ENCODE measurements at regions not wholly inside any gene's neighbourhood (a gene's known extent, or its start where the extent isn't known, plus 50 kb on each side); places are given as distances from the start of the nearest gene placed in this dataset.
"Not testable (repeated sequence)": the region's sequence is repeated elsewhere in the genome, so short reads cannot be mapped to it uniquely, and the experiment has no call there.

DNA sequence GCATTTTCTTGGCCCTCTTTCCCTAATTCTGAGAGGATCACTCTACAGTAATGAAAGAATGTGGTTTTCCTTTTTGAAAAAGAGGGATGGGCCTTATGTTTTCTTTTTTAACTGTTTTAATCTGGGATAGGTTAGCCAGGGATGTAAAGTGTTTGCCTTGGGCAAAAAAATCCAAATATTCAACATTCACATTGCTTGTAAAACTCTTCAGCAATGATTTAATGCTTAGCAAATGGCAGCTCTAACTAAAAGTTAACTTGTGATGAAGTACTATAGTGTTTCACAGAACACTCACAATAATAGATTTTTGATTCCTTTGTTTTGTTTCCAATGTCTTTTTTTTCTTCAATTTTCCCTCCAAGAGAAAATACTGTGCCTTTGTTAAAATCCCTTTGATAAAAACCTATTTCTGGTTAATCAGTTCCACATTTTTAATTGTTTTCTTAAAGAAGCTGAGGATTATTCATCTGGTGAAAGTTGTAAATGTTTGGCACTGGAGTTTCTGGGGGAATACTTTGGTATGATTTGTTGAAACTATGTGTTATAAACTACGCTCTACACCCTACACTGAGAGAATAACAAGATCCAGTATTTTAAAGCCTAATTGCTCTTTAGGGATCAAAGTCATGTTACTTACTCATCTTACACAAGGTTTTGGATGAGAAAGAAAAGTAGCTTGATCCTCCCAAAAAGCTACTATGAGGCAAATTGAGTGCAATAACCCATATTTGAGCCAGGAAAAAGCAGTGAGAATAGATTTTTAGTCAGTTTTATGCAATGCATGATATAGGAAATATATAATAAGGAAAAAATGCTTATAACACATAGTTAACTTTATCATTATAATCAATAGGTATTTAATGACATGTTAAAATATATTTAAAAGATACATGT lies 335.8 kb downstream of the EPHA7 start:
- DNase-seq (ENCODE audit: low spot score), result no peak

DNA sequence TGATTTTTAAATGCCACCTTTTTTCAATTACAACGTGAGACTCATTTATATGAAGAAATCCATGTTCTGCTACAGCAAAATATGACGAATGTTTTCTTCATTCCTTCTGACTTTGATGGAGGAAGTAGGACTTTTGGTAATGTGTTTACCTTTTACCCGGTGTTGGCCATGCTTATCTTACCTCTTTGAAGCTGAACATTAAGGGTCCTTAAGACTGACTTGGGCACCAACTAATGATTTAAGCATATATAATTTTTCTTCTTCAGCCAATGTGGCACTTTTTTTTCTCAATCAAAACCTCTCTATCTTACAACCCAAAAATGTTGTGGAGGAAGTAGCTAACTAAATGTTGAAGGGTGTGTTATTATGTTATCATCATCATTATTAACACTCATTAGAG lies 337.5 kb downstream of the EPHA7 start:
- DNase-seq (ENCODE audit: low spot score), result no peak

DNA sequence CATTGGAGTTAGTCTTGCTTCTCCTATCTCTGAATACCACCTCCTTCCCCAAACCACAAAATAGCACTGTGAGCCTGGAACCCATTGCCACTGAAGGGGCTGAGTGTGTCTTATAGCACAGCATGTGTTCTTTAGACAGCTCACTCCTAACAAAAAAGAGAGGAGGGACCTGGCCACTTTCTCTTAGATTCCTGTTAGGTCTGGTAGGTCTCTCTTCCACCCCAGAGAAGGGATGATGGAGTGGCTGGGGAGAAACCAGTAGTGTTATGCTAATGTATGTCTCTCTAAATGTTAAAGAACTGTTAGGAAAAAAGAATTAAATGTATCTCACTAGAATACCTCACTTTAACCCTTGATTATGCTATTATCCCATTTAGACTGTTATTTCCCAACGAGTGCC lies 340.3 kb downstream of the EPHA7 start:
- DNase-seq (ENCODE audit: low spot score), result no peak

DNA sequence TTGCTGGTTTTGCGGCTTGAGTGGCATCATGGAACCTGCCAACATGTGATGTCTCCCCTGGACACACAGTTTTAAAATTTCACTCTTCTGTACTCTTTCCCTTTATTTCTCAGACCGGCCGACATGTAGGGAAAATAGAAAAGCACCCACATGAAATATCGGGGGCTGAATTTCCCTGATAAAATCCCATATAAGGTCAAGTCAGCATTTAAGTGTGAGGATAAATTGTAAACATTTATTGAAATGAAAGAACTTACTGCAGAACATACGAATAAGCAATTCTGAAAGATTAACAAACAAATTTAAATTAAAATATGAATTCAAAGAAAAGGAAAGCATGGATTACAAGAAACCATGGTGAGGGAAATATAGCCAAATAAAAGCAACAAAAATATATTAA lies 345.5 kb downstream of the EPHA7 start:
- no peak for DNase-seq (ENCODE audit: low spot score)

DNA sequence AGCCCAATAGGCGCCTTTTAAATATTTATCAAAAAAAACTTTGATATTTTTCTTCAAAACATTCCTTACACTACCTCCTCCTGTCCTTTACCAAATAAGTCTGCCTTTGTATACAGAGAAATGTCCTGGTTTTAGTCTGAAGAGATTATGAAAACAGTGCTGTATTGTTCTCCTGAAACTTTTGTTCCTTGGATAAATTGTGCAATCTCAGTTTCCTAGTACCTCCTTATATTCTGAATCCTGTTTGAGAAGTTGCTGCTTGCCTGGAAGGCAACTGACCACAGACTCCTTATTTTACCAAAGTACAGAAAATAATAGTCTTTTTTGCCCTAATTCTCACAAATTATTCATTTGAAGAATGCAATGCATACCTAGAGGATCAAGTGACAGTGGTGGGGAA lies 349.5 kb downstream of the EPHA7 start:
- no peak for DNase-seq (ENCODE audit: low spot score)

DNA sequence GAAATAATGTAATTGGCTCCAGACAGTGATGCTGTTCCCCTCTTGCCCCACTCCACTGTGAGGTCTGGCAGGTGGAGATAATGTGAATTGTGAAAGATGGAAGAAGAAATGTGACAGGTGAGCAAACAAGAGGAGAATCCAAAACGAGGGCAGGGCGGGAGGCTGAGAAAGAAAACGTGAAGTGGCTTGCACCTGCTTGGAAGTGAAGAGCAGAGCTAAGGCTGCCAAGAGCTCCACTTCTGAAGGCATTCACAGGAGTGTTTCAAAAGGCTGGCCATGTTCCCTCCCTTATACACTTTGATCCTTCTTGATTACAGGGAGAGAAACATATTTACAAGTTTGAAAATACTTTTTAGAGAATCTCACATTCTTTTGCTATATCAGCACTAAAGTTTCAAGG lies 359.4 kb downstream of the EPHA7 start:
- DNase-seq (ENCODE audit: low spot score), result no peak

DNA sequence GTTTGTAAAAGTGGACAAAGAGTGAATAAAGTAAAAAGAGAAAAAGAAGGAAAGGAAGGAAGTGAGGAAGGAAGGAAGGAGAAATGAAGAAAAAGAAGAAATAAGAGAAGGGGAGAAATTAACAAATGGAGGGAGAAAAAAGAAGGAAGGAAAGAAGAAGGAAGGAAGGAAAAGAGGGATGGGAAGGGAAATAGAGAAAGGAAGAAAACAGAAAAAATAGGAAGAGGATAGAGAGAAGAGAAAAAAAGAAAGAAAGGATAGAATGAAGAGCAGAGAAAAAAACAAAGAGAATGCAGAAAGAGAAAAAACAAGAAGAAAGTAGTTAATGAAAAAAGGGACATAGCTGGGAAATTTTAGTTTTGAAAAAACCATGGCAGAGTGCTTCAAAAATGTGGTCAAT lies 361.8 kb downstream of the EPHA7 start:
- DNase-seq (ENCODE audit: low spot score), result no peak

DNA sequence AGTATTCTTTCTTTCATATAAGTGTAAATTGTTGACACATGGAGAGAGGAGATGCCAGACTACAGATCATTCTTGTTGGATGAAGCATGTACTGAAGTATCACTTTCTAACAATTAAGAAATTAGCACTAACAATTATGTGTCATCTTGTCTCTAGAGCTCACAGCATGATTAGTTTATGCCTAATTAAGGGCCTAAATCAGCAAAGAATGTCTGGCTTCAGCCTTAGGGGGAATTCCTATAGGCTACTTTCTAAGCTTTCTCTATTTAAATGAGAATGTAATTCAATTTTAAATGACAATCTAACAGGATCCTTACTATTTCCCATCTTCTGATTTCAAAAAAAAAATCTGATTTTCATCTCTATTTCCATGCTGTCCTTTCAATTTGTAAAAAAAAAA lies 371.0 kb downstream of the EPHA7 start:
- no peak for DNase-seq (ENCODE audit: low spot score)

DNA sequence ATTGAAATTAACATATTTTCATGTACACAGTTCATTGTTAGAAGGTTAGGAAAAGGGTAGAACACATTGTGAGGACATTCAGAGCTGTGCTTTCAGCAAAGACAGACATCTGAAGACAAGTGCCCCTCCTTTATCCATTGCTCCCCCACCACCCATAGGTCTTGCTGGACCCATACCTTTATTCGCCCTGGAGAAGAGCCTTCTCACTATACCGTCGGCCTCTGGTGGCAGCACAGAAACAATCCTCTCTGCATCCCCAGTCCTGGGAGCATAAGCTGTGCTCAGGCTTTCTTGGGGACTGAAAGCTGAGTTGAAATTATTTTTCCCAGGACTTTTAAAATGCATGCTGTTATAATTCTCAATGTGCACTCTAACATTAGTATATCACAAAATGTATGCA lies 372.3 kb downstream of the EPHA7 start:
- DNase-seq (ENCODE audit: low spot score), result no peak

DNA sequence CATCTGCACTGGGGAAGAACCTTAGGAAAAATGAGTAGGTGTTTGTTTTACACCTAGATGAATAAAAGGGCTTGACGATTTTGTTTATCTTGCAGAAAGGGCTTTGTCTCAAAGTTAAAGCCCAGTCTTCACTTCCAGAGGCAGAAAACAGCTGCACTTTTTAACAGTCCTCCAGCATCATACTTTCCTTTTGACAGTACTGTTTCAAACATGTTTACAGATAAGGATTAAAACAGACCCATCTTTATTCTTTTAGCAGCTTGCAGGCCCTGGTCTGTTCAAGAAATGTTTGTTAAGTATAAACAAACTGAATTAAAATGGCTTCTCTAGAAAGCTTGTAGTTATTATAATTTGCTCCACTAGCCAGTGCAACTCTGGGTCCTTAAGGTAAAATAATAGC lies 374.2 kb downstream of the EPHA7 start:
- no peak for DNase-seq (ENCODE audit: low spot score)

DNA sequence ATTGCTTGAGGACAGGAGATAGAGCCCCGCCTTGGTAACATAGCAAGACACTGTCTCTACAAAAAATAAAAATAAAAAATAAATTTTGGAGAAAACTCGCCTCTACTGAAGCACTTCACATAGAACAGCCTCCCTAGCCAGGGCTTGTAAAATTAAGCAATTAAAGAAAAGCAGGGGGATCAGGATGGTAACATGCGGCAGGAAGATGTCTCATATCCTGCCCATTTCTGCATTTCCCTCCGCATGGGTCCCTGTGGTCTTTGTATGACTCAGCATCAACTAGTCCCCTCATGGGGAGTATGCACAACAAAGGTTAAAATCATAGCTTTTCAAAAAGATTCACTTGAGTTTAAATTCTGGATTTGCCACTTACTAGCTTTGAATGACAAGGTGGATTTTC lies 379.0 kb downstream of the EPHA7 start:
- DNase-seq (ENCODE audit: low spot score), result no peak

DNA sequence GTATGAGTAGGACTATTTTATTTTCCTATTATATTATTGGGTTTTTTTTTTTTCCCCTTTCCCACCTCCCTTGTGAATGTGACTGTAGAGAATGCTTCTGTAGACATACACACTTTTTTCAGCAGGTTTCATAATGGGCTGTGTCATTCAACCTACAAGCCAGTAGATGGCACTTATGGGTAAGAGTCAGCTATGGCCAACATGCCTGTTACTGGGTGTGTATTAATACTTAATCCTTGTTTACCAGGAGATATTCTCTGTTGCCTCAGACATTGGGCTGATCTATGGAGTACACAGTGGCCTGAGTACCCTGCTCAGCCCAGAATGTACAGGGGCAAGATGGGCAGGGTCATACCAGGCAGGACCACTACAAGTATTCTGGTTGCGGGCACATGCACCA lies 382.5 kb downstream of the EPHA7 start:
- DNase-seq (ENCODE audit: low spot score), result peak; percentile 3

DNA sequence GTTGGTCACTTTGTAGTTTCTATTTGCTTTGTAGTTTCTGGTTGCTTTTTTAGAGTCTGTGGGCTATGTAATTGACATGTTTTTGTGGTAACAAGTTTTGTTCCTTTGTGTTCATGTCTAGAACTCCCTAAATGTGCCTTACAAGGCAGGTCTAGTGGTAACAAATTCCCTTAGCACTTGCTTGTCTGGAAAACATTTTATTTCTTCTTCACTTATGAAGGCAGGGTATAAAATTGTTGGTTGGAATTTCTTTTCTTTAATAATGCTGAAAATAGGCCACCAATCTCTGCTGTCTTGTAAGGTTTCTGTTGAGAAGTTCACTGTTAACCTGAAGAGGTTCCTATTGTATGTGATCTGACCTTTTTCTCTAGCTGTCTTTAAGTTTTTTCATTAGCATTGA lies 383.6 kb downstream of the EPHA7 start:
- DNase-seq (ENCODE audit: low spot score), result no peak

DNA sequence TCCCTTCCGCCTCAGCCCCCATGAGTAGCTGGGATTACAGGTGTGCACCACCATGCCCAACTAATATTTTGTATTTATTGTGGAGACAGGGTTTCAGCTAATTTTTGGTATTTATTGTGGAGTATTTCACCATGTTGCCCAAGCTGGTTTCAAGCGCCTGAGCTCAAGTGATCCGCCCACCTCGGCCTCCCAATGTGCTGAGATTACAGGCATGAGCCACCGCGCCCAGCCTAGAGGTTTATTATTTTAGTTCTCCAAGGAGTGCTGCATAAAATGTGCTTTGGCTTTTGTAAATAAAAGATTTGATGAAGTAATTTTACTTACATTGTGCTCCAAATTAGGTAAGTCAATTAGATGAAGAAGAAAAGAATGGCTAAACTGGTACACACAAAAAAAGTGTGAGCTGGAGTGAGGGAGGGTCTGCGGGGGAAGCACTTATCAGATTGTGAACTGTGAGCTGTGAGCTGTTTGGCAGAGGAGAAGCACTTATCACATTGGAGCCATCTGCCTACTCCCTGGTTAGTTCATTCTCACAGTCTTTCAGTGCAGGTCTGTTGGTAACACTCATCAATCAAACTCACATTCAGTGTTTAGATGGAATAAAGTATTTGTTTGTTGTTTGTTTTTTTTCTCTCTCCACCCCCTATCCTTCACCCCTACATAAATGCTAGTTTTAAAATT lies 398.0 kb downstream of the EPHA7 start:
- no peak for DNase-seq (ENCODE audit: low spot score)

DNA sequence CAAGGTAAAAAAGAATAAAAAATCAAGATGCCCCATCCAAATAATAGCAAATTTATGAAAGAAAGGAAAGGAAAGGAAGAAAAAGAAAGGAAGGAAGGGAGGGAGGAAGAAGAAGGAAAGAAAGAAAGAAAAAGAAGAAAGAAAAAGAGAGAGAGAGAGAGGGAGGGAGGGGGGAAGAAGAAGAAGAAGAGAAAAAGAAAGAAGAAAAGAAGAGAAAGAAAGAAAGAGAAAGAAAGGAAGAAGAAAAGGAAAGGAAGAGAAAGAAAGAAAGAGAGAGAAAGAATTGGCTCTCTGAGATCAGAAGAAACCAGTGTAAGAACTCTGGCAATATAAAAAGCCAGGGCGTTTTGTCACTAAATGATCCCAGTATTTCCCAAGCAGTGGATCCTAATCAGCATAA lies 401.7 kb downstream of the EPHA7 start:
- DNase-seq (ENCODE audit: low spot score), result no peak

DNA sequence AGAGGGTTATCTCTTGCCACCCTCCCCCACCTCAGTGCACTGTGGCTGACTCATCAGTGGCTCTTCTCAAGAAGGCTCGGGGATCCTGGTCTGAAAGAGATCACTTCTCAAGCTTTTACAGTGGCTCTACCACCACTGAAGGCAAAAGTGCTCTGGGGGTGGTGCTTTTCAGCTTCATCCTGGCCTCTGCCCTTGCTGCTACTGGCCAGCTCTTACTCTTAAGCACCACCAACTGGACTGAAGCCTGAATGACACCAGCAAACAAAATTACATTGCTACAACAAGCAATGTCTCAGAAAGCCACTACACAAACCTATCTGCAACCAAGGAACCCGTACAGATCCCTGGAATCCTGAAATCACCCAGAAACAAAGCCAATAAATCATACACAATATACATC lies 402.1 kb downstream of the EPHA7 start:
- no peak for DNase-seq (ENCODE audit: low spot score)

DNA sequence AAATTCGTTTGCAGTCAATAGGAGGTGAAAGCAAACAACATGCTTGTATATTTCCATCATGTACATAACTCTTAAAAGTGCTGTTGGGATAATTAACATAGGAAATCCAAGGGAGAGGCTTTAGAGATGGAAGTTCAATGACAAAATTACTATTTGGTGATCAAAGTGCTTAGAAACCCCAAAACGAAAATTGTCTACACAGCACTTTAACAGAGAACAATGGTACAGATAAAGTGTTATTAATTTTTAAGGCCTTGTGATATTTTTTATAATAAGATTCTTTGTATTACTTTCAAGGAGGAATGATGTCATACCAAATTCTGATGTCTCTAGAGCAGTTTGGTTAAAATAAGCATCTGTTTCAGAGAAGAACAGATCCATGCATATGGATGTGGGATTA lies 406.3 kb downstream of the EPHA7 start:
- no peak for DNase-seq (ENCODE audit: low spot score)

DNA sequence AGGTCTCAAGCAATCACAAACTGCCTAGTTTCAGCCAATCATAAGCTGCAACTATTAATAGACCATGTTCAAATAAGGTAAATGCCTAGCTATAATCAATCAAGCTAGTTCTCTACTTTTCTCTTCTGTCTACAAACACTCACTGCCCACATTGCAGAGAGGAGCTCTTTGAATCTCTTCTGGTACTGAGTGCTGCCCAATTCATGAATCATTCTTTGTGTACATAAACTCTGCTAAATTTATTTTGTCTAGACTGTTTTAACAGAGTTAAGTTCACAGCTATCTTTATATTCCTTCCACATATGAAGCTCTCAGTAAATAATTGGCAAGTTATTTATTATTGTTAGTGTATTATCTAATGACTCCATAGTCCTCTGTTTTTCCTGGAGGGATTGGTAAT lies 411.0 kb downstream of the EPHA7 start:
- DNase-seq (ENCODE audit: low spot score), result no peak

DNA sequence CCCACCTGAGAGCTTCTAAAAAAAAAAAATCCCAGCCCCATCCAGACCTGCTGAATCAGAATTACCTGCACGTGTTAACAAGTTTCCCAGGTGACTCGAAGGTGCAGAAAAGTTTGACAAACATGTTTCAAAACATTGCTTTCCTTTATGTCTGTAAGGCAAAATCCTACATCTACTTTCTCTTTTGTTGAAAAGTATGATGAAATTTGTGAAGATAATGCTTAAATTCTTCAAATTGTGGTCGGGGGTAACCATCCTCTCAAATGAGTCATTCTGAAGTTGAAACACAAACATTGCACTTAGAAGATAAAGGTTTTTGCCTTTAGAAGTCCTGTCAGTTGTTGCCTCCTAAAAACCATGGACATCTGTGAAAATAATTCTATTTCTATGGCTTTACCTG lies 429.7 kb downstream of the EPHA7 start:
- no peak for DNase-seq (ENCODE audit: low spot score)

DNA sequence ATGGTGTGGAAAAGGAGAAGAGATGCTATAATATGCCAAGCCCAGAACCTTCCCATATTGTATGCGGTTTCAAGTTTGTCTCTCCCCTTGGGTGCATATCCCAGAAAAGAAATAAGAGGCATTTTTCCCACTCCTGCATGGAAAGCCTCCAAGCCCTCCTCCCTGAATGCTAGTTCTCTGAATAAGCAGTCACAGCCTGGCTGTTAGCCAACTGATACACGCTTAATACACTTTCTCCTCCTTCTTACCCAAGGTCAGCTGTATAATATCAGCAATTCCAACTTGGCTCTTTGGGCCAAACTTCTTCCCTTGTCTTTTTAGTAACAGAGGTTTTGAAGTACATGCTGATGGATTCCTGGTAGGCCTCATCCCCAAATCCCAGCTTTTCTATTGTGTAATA lies 440.1 kb downstream of the EPHA7 start:
- DNase-seq (ENCODE audit: low spot score), result no peak

DNA sequence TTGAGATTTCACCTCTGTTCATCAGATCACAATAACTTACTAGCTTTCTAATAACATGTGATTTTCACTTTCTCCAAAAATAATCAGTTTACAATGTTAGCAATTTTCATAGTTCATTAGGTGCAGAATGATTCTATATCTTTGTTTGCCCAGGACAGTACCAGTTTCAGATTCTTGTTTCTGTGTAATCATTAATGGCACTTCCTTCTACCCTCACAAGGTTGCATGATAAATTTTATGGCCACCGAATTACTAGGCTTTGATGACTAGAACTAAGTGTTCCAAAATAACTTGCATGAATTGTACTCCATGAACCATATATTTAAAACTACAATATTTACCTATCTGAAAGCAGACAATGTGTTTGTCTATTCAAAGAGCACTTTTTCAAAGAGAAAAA lies 442.3 kb downstream of the EPHA7 start:
- DNase-seq (ENCODE audit: low spot score), result no peak

DNA sequence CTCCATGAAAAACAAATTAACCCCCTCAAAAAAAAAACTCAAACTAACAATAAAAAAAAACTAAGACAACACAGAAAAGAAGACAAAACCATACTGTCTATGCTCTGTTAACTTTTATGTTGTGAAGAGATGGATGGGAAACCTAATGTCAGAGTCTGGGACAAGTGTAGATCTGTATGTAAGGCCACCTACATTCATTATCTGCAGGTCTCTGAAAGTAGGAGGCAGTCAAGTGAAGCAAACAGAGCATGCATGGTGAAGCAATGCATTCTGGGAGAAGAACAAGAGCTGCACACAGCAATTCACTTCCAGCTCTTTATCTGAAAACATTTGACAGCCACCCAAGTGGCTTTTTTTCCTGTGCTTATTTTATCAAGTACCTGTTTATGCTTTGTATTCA lies 452.0 kb downstream of the EPHA7 start:
- DNase-seq (ENCODE audit: low spot score), result no peak

DNA sequence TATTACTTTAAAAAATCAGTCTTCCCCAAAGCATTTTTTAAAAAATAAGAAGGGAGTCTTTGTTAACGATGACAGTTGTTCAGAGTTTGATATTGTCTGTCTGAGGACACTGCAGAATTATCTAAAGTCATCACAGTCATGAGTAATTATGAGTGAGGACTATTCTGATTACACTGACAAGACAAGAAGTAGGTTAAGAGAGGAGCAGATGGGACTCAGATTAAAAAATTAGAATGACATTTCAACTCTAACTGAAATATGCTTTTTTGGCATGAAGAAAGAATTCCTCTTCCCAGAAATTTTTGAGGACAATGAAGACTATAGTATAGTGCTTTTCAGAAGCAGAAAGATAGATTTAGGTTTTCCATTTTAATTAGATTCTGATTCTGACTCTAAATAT lies 456.5 kb downstream of the EPHA7 start:
- DNase-seq (ENCODE audit: low spot score), result no peak

DNA sequence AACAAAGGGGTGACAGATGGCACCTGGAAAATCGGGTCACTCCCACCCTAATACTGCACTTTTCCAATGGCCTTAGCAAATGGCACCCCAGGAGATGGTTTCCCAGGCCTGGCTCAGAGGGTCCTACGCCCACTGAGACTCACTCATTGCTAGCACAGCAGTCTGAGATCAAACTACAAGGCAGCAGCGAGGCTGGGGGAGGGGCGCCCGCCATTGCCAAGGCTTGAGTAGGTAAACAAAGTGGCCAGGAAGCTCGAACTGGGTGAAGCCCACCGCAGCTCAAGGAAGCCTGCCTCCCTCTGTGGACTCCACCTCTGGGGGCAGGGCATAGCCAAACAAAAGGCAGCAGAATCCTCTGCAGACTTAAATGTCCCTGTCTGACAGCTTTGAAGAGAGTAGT lies 467.2 kb downstream of the EPHA7 start:
- not testable (repeated sequence) for DNase-seq (ENCODE audit: low spot score)

Measured in globus pallidus (tissue), 1 donor.